ENCODE measurements at regions not wholly inside any gene's neighbourhood (a gene's known extent, or its start where the extent isn't known, plus 50 kb on each side); places are given as distances from the start of the nearest gene placed in this dataset.

DNA sequence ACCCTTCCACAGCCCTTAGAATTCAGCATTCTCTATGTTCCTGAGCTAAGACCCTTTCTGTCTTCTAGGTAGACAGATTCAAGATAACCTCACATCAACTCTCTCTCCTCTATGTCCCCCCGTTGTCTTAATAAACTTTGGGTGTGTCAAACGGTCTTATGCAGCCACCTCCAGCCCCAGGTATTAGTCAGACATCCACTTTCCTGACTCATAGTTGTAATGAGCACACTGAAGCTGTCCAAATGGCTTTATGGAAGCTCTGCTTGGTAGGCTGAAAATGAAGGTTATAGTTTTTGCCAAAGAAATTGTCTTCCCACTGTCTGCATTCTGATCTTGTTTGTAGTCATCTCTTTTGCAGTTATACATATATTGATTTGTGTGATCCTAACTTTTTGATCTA lies 482.0 kb downstream of the RMST start:
- TF ChIP-seq, protein P1, sequence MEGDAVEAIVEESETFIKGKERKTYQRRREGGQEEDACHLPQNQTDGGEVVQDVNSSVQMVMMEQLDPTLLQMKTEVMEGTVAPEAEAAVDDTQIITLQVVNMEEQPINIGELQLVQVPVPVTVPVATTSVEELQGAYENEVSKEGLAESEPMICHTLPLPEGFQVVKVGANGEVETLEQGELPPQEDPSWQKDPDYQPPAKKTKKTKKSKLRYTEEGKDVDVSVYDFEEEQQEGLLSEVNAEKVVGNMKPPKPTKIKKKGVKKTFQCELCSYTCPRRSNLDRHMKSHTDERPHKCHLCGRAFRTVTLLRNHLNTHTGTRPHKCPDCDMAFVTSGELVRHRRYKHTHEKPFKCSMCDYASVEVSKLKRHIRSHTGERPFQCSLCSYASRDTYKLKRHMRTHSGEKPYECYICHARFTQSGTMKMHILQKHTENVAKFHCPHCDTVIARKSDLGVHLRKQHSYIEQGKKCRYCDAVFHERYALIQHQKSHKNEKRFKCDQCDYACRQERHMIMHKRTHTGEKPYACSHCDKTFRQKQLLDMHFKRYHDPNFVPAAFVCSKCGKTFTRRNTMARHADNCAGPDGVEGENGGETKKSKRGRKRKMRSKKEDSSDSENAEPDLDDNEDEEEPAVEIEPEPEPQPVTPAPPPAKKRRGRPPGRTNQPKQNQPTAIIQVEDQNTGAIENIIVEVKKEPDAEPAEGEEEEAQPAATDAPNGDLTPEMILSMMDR (IDR thresholded peaks at IDR 0.05; ENCODE audit: low read depth, low read length, poor library complexity, severe bottlenecking) = no peak
- TF ChIP-seq EZH2phosphoT487 (IDR thresholded peaks at IDR 0.05; ENCODE audit: borderline replicate concordance, low read length) = no peak

Data from DOHH2 (cell line).